ENCODE measurements at regions not wholly inside any gene's neighbourhood (a gene's known extent, or its start where the extent isn't known, plus 50 kb on each side); places are given as distances from the start of the nearest gene placed in this dataset.

GRCh38 chr10:30728766-30729165 lies 99.2 kb upstream of the LYZL2 start:
- TF ChIP-seq EZH2 (optimal IDR thresholded peaks at IDR 0.05; ENCODE audit: low read depth, low read length) (no peak), CTCF (IDR thresholded peaks at IDR 0.05; ENCODE audit: low read length) (no peak), EZH2phosphoT487 (IDR thresholded peaks at IDR 0.05; ENCODE audit: low read length) (no peak)
